Skeletal muscle cell (primary cell): ENCODE measurements at regions not wholly inside any gene's neighbourhood (a gene's known extent, or its start where the extent isn't known, plus 50 kb on each side); places are given as distances from the start of the nearest gene placed in this dataset.
"Not testable (repeated sequence)": the region's sequence is repeated elsewhere in the genome, so short reads cannot be mapped to it uniquely, and the experiment has no call there.

ENCODE experiments used
- DNase-seq: peaks from one replicate; pipeline ENCODE4 v3.0.0-alpha.2; 2010; ENCODE audit warnings: low read depth
- H3K4me3 ChIP-seq: 2 replicates; pipeline ENCODE4 v1.5.1; 2011; ENCODE audit warnings: low read depth, mild to moderate bottlenecking, control low read depth, low read length, moderate library complexity

DNA sequence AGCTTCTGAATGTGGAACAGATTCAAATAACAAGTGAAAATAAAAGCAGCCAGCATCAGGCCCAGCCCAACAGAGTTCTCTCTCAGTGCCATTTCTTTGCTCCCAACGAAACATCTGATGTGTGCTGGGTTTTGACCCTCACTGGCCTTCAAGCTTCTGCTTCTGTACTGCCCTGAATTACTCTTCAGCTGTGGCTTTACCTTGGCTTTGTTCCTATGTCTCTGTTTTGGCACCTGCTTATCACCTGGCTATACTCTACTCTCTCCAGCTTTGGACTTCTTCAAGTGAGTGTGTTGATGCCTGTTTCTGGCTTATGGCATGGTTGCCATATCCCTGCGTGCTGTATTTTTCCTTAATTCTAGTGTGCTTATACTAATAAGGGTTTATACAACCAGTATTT lies 768.3 kb downstream of the SORCS1 start:
- H3K4me3 ChIP-seq, result no peak overlapping the region

GRCh38 chr10:106395041-106395749 lies 769.3 kb downstream of the SORCS1 start:
- H3K4me3 ChIP-seq, result no peak overlapping the region
- DNase-seq, result no peak

More for the DNA sequence above, 768.3 kb downstream of the SORCS1 start:
- no peak for DNase-seq

- H3K4me3 ChIP-seq, result no peak overlapping the region
- no peak for DNase-seq
Observed at GRCh38 chr10:106392778-106393177, 771.7 kb downstream of the SORCS1 start.

DNA sequence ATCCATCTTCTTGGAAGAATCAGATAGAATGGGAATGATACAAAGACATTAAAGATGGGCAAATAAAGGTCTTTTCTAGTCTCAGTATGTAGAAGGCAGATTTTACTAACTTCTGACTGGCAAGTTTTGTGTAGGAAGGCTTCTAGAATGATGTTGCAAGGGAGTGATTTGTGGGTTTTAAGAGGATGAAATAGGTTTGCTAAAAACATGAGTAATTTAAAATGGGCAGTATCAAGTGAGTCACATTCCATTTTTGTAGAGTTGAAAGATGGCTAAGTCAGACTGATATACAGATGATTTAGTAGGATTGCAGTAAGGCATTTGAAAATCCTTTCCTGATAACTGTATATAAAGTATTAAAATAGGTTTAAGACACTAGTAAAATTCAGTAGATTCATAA lies 777.4 kb downstream of the SORCS1 start:
- H3K4me3 ChIP-seq, result no peak overlapping the region
- DNase-seq, result peak; percentile 46

DNA sequence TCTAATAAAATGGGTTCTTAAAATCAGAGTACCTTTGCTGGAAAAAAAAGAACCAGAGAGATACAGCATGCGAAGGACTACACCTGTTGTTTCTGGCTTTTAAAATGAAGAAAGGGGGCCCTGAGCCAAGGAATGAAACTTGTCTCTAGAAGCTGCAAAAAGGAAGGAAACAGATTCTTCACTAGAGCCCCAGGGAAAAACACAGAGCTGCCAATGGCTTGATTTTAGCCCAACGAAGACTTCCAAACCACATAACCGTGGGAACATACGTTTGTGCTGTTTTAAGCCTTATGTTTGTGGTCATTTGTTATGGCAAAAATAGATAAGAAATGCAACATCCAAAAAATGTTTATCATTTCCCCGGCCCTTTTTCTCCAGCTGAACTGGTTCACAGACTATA lies 780.0 kb downstream of the SORCS1 start:
- DNase-seq, result peak; percentile 23

GRCh38 chr10:106380706-106381105 lies 783.8 kb downstream of the SORCS1 start:
- no peak overlapping the region for H3K4me3 ChIP-seq

More for the DNA sequence above, 780.0 kb downstream of the SORCS1 start:
- no peak overlapping the region for H3K4me3 ChIP-seq

GRCh38 chr10:106378251-106378650 lies 786.3 kb downstream of the SORCS1 start:
- DNase-seq, result no peak
- no peak overlapping the region for H3K4me3 ChIP-seq

More at GRCh38 chr10:106380706-106381105, 783.8 kb downstream of the SORCS1 start:
- no peak for DNase-seq

GRCh38 chr10:106370751-106371150 lies 793.8 kb downstream of the SORCS1 start:
- no peak overlapping the region for H3K4me3 ChIP-seq
- no peak for DNase-seq

DNA sequence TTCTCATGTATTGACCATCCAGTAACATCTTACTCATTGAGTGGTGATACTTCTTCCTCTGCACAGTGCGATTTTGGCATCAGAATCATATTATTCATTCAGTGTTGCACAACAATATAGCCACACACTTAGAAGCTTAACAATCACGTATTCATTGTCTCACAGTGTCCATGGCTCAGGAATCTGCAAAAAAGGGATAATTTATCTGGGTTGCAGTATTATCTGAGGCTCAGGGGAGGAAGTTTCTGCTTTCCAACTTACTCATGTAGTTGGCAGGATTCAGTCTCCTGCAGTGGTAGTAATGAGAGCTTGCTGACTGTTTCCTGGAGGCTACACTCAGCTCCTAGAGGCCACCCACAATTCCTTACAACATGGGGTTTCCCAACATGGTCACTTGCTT lies 803.6 kb downstream of the SORCS1 start:
- DNase-seq, result peak; percentile 97
- H3K4me3 ChIP-seq, result no peak overlapping the region

GRCh38 chr10:106355450-106355849 lies 809.1 kb downstream of the SORCS1 start:
- no peak for DNase-seq
- H3K4me3 ChIP-seq, result no peak overlapping the region

DNA sequence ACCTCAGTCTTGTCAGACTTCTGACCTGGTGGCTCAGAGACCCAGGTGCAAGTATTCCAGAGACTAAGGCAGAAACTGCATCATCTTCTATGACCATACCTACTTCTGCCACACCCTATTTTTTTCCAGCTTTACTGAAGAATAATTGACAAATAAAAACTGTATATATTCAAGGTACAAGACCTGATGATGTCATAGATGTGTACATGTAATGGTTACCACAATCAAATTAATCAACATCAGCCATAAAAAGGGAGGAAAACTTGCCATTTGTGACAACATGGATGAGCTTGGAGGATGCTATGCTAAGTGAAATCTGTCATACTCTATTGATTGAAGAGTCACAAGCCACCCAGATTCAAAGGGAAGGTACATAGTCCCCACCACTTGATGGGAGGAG lies 815.6 kb downstream of the SORCS1 start:
- H3K4me3 ChIP-seq, result no peak overlapping the region
- no peak for DNase-seq

DNA sequence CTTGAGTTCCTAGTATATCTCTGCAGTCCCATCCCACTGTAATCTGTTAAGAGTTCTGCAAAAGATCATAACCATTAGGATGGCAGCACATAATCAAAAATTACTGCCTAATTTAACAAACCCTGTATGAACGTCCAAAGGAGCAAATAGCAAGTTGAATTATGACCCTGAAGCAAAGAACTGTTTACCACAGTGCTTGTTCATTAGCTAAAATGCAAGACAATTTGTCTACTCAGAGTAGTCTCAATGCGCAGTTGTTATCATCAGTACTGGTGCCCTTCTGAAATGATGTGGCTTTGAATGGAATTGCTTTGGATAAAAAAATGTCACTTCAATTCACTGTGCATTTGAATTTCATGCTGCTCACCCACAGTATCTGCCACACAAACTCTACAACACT lies 817.0 kb downstream of the SORCS1 start:
- no peak for DNase-seq
- no peak overlapping the region for H3K4me3 ChIP-seq

DNA sequence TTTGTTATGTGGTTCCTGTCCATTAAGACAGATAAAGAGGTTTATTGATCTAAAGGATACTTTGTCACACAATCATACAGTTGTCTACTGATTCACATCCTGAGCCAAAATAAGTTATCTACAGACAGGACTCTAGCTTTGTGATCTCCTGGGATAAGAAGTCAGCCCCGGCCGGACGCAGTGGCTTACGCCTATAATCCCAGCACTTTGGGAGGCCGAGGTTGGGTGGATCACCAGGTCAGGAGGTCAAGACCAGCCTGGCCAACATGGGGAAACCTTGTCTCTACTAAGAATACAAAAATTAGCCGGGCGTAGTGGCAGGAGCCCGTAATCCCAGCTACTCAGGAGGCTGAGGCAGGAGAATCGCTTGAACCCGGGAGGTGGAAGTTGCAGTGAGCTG lies 821.0 kb downstream of the SORCS1 start:
- not testable (repeated sequence) for H3K4me3 ChIP-seq, DNase-seq

DNA sequence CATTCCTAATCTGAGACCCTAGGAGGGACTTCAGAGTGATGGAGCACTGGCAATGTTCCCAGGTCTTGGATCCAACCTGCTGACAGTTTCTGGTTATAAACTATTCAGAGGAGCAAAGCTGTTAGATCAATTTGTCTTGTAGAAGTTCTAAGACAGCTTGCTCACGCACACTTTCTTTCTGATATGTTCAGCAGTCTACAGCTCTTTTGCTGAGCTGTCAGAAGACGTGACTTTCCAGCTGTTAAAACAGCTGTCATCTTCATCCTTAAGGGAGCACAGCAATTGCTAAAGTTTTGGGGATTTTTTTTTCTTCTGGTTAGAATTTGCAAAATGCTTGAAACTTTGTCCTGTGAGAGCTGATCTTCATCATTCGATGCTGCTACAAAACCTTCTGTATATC lies 823.1 kb downstream of the SORCS1 start:
- H3K4me3 ChIP-seq, result no peak overlapping the region
- DNase-seq, result no peak

GRCh38 chr10:106338486-106338885 lies 826.0 kb downstream of the SORCS1 start:
- no peak overlapping the region for H3K4me3 ChIP-seq
- peak; percentile 93 for DNase-seq

DNA sequence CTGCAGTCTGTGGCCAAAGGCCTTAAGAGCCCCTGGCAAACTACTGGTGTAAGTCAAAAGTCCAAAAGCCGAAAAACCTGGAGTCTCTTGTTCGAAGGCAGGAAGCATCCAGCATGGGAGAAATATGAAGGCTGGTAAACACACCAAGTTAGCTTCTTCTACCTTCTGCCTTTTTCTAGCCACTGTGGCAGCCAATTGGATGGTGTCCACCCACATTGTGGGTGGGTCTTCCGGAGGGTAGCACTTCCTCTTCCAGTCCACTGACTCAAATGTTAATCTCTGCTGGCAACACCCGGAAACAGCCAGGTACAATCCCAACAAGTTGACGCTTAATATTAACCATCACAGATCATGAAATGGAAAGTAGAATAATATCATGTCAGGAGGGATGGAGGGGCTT lies 827.6 kb downstream of the SORCS1 start:
- H3K4me3 ChIP-seq, result no peak overlapping the region
- DNase-seq, result no peak

GRCh38 chr10:106327747-106328146 lies 836.8 kb downstream of the SORCS1 start:
- H3K4me3 ChIP-seq, result no peak overlapping the region

GRCh38 chr10:106320876-106321275 lies 843.6 kb downstream of the SORCS1 start:
- H3K4me3 ChIP-seq, result no peak overlapping the region
- DNase-seq, result no peak

More at GRCh38 chr10:106327747-106328146, 836.8 kb downstream of the SORCS1 start:
- DNase-seq, result no peak

DNA sequence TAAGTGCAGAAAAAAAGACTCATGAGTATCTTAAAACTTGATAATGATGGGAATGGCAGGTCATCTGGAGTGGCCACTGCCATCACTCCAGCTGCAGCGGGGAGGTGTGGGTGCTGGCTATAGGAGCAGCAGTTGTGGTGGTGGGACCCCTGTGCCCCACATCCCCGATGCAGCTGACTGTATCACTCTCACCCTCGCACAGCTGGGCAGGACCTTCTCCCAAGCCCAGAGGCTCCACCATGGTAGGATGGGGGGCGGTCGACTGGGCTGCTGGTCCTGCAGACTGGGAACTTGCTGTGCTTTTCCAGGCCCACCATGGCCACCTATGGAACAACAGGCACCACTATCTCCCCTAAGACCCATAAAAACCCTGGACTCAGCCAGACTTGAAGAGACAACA lies 844.4 kb downstream of the SORCS1 start:
- no peak for DNase-seq
- no peak overlapping the region for H3K4me3 ChIP-seq

- H3K4me3 ChIP-seq, result no peak overlapping the region
- no peak for DNase-seq
Observed at GRCh38 chr10:106317554-106317953, 847.0 kb downstream of the SORCS1 start.

DNA sequence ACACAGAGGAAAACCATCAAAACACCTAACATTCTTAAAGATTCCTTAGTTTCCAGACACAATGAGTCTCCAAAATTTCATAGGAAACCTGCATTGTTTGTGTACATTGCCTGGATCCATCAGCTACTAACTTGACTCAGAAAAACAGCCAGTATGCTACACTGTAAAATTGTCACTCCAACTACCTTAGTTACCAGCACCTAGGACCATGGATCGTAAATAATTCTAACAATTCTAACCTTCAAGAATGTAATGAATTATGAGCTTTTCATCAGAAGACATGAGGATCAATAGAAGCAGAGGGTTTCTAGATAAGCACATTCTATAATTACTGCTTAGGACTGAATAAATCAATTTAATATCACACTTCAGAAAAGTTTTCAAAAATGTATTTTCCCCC lies 851.5 kb downstream of the SORCS1 start:
- no peak for DNase-seq
- H3K4me3 ChIP-seq, result no peak overlapping the region

- H3K4me3 ChIP-seq, result no peak overlapping the region
- no peak for DNase-seq
Observed at GRCh38 chr10:106312087-106312486, 852.4 kb downstream of the SORCS1 start.
